Urinary bladder (tissue), 1 donor: ENCODE measurements at regions not wholly inside any gene's neighbourhood (a gene's known extent, or its start where the extent isn't known, plus 50 kb on each side); places are given as distances from the start of the nearest gene placed in this dataset. TPM values are rescaled to one million over a fixed set of nuclear protein-coding genes. Genes with fewer than 3 reads are reported as not detected.

Experiments
- small RNA-seq: library from RNA; depleted of rRNA; stranded (forward); fragments of <200 nt; gene quantifications from one replicate; pipeline ENCODE3, GENCODE V24; 2014

Small RNAs in the stretch of these regions (small RNA-seq; reads per million reads assigned to genes)
- not detected for gene AC022513.1
